Glutamatergic neuron (in vitro differentiated cells): ENCODE measurements at regions not wholly inside any gene's neighbourhood (a gene's known extent, or its start where the extent isn't known, plus 50 kb on each side); places are given as distances from the start of the nearest gene placed in this dataset.

Source experiments
- DNase-seq: peaks from one replicate; pipeline ENCODE4 v3.0.0; 2022
- H3K27ac Mint-ChIP-seq: one replicate; pipeline ENCODE4 v1.8.0; 2020; ENCODE audit warnings: mild to moderate bottlenecking, mixed read lengths, inconsistent platforms; ENCODE audit not compliant: unreplicated experiment
- H3K27me3 Mint-ChIP-seq: one replicate; pipeline ENCODE4 v1.8.0; 2020; ENCODE audit warnings: mild to moderate bottlenecking, moderate library complexity, mixed read lengths, inconsistent platforms; ENCODE audit not compliant: unreplicated experiment
- H3K36me3 Mint-ChIP-seq: one replicate; pipeline ENCODE4 v1.8.0; 2020; ENCODE audit warnings: mild to moderate bottlenecking, mixed read lengths, inconsistent platforms; ENCODE audit not compliant: unreplicated experiment
- H3K4me1 Mint-ChIP-seq: one replicate; pipeline ENCODE4 v1.8.0; 2020; ENCODE audit warnings: mild to moderate bottlenecking, low read depth, mixed read lengths, inconsistent platforms; ENCODE audit not compliant: unreplicated experiment
- H3K4me3 Mint-ChIP-seq: one replicate; pipeline ENCODE4 v1.8.0; 2020; ENCODE audit warnings: mild to moderate bottlenecking, mixed read lengths, inconsistent platforms; ENCODE audit not compliant: unreplicated experiment
- H3K9me3 Mint-ChIP-seq: one replicate; pipeline ENCODE4 v1.8.0; 2020; ENCODE audit warnings: mild to moderate bottlenecking, moderate library complexity, mixed read lengths, inconsistent platforms; ENCODE audit not compliant: unreplicated experiment
- CTCF ChIP-seq: fragments of 200-600 bp; sonication (generic); IDR thresholded peaks from one replicate; pipeline ENCODE4 v1.5.0; 2021; ENCODE audit not compliant: partially characterized antibody, unreplicated experiment

GRCh38 chr5:113824307-113824706 lies 310.8 kb downstream of the YTHDC2 start:
- H3K4me1 Mint-ChIP-seq = no peaks in the 10 kb centered on the region
- no peaks in the 10 kb centered on the region for H3K27me3 Mint-ChIP-seq
- peaks cover 1% of the 10 kb centered on the region for H3K9me3 Mint-ChIP-seq
- TF ChIP-seq CTCF = no peak
- no peak for DNase-seq
- H3K4me3 Mint-ChIP-seq = no peak overlapping the region
- H3K36me3 Mint-ChIP-seq = no peaks in the 10 kb centered on the region
- no peak overlapping the region for H3K27ac Mint-ChIP-seq

- no peaks in the 10 kb centered on the region for H3K4me1 Mint-ChIP-seq
- no peak overlapping the region for H3K27ac Mint-ChIP-seq
- peaks cover 1% of the 10 kb centered on the region for H3K9me3 Mint-ChIP-seq
- H3K4me3 Mint-ChIP-seq = no peak overlapping the region
- no peak for DNase-seq
- no peaks in the 10 kb centered on the region for H3K36me3 Mint-ChIP-seq
- H3K27me3 Mint-ChIP-seq = no peaks in the 10 kb centered on the region
- TF ChIP-seq CTCF = no peak
Observed at GRCh38 chr5:113825176-113825575, 311.7 kb downstream of the YTHDC2 start.

GRCh38 chr5:113846941-113847340 lies 333.4 kb downstream of the YTHDC2 start:
- no peak overlapping the region for H3K27ac Mint-ChIP-seq
- no peak for DNase-seq

GRCh38 chr5:113864437-113864836 lies 350.9 kb downstream of the YTHDC2 start:
- H3K9me3 Mint-ChIP-seq = no peaks in the 10 kb centered on the region
- no peak for TF ChIP-seq CTCF
- DNase-seq = no peak
- peaks cover 3% of the 10 kb centered on the region for H3K36me3 Mint-ChIP-seq
- no peaks in the 10 kb centered on the region for H3K27me3 Mint-ChIP-seq
- no peaks in the 10 kb centered on the region for H3K4me1 Mint-ChIP-seq
- no peak overlapping the region for H3K27ac Mint-ChIP-seq
- no peak overlapping the region for H3K4me3 Mint-ChIP-seq

More at GRCh38 chr5:113846941-113847340, 333.4 kb downstream of the YTHDC2 start:
- Mint-ChIP-seq H3K9me3 (no peaks in the 10 kb centered on the region), H3K4me3 (no peak overlapping the region), H3K27me3 (no peaks in the 10 kb centered on the region), H3K36me3 (no peaks in the 10 kb centered on the region), H3K4me1 (no peaks in the 10 kb centered on the region)
- no peak for TF ChIP-seq CTCF

- TF ChIP-seq CTCF = no peak
- no peak overlapping the region for H3K27ac Mint-ChIP-seq
- no peak overlapping the region for H3K4me3 Mint-ChIP-seq
- no peak for DNase-seq
- no peaks in the 10 kb centered on the region for H3K9me3 Mint-ChIP-seq
- H3K36me3 Mint-ChIP-seq = peaks cover 3% of the 10 kb centered on the region
- no peaks in the 10 kb centered on the region for H3K27me3 Mint-ChIP-seq
- H3K4me1 Mint-ChIP-seq = no peaks in the 10 kb centered on the region
Observed at GRCh38 chr5:113866763-113867162, 353.3 kb downstream of the YTHDC2 start.
